22Rv1 (cell line): ENCODE measurements at regions not wholly inside any gene's neighbourhood (a gene's known extent, or its start where the extent isn't known, plus 50 kb on each side); places are given as distances from the start of the nearest gene placed in this dataset.

Experiments
- CTCF ChIP-seq: fragments of 450-650 bp; IDR thresholded peaks from 2 replicates; pipeline ENCODE4 v1.5.1; 2017; ENCODE audit warnings: mild to moderate bottlenecking
- ZFX ChIP-seq: fragments of 450-650 bp; IDR thresholded peaks from 2 replicates; pipeline ENCODE4 v1.6.1; 2017; ENCODE audit warnings: antibody characterized with exemption, borderline replicate concordance

GRCh38 chr5:175121457-175121856 is 322.5 kb downstream of the DRD1 start:
- TF ChIP-seq CTCF, result no peak
- TF ChIP-seq ZFX, result no peak
